Endothelial cell of umbilical vein (primary cell): ENCODE measurements at regions not wholly inside any gene's neighbourhood (a gene's known extent, or its start where the extent isn't known, plus 50 kb on each side); places are given as distances from the start of the nearest gene placed in this dataset.

ENCODE experiments used
- BruUV-seq: library from RNA; stranded (reverse); fragments of 400-500 nt; replicated peaks from 2 replicates; lab custom pipeline; 2021; lab: Mats Ljungman, UMichigan
- CTCF ChIA-PET: fragments of 300-600, 350-600 bp; sonication (Branson Sonifier 250); formaldehyde crosslinking; loops from one replicate; lab custom pipeline; 2021; ENCODE audit warnings: antibody characterized with exemption, inconsistent platforms; lab: Charles Lee
- POLR2A ChIA-PET: fragments of 300-600, 350-600 bp; sonication (Branson Sonifier 250); formaldehyde crosslinking; loops from one replicate; lab custom pipeline; 2021; ENCODE audit warnings: antibody characterized with exemption, inconsistent platforms; lab: Charles Lee
- DNase-seq: peaks from one replicate; pipeline ENCODE4 v3.0.0-alpha.2; 2011; ENCODE audit warnings: low read depth, low spot score
- FAIRE-seq: peaks from 2 replicates; lab custom pipeline; 2011; peaks lifted over from hg19 to GRCh38; lab: Jason Lieb, UNC
- H2AFZ ChIP-seq: 2 replicates; pipeline ENCODE4 v1.6.0; 2012; ENCODE audit warnings: low read depth, low read length, control low read depth, inconsistent platforms
- H3K27ac ChIP-seq: 2 replicates; pipeline ENCODE4 v1.5.1; 2011; ENCODE audit warnings: low read depth, mild to moderate bottlenecking, control low read depth, low read length, moderate library complexity; ENCODE audit not compliant: insufficient read depth
- H3K27me3 ChIP-seq, 2 experiments: 2 replicates each; pipeline versions ENCODE4 v1.6.0 to v1.6.1; 2011; ENCODE audit warnings: low read length in 2 of 2, mixed read lengths in 1 of 2; ENCODE audit not compliant: control insufficient read depth in 2 of 2, insufficient read depth in 2 of 2
- H3K36me3 ChIP-seq, 2 experiments: 2 replicates in 1 of 2; 3 replicates in 1 of 2; pipeline ENCODE4 v1.5.1; 2011; ENCODE audit warnings: low read length in 2 of 2, mild to moderate bottlenecking in 1 of 2, moderate library complexity in 1 of 2; ENCODE audit not compliant: control insufficient read depth in 2 of 2, insufficient read depth in 2 of 2; ENCODE audit errors: extremely low read depth in 1 of 2
- H3K4me1 ChIP-seq: 3 replicates; pipeline ENCODE4 v1.5.1; 2011; ENCODE audit warnings: mild to moderate bottlenecking, low read length; ENCODE audit not compliant: control insufficient read depth, insufficient read depth; ENCODE audit errors: extremely low read depth
- H3K4me2 ChIP-seq: 2 replicates; pipeline ENCODE4 v1.6.1; 2011; ENCODE audit warnings: low read length, control low read depth, mixed read lengths; ENCODE audit not compliant: insufficient read depth
- H3K4me3 ChIP-seq, 3 experiments: fragments of 200-600 bp in 1 of 3; sonication (generic), shearing (Covaris generic) in 1 of 3; replicated peaks in 1 of 3; 2 replicates each; pipeline ENCODE4 v1.5.1; 2011 to 2016; ENCODE audit warnings: control low read depth in 3 of 3, low read length in 3 of 3, mild to moderate bottlenecking in 2 of 3, inconsistent platforms in 1 of 3, low read depth in 1 of 3, moderate library complexity in 1 of 3; ENCODE audit not compliant: insufficient read depth in 1 of 3
- H3K79me2 ChIP-seq: 2 replicates; pipeline ENCODE4 v1.6.0; 2012; ENCODE audit warnings: low read length, inconsistent platforms; ENCODE audit not compliant: control insufficient read depth, insufficient read depth
- H3K9ac ChIP-seq: replicated peaks from 2 replicates; pipeline ENCODE3; 2011; ENCODE audit warnings: low read length, control low read depth; ENCODE audit not compliant: insufficient read depth; ENCODE audit errors: extremely low read depth
- H3K9me1 ChIP-seq: replicated peaks from 3 replicates; pipeline ENCODE4 v1.6.0; 2011; ENCODE audit warnings: mild to moderate bottlenecking, low read length; ENCODE audit not compliant: control insufficient read depth, insufficient read depth; ENCODE audit errors: extremely low read depth
- H3K9me3 ChIP-seq: replicated peaks from 2 replicates; pipeline ENCODE4 v1.5.1; 2012; ENCODE audit warnings: low read length, inconsistent platforms; ENCODE audit not compliant: control insufficient read depth, insufficient read depth
- H4K20me1 ChIP-seq: replicated peaks from 2 replicates; pipeline ENCODE3; 2011; ENCODE audit warnings: mild to moderate bottlenecking, low read length; ENCODE audit not compliant: control insufficient read depth, insufficient read depth; ENCODE audit errors: extremely low read depth
- EZH2 ChIP-seq: IDR thresholded peaks from 2 replicates; pipeline ENCODE4 v1.6.1; 2012; ENCODE audit warnings: borderline replicate concordance, low read depth, mild to moderate bottlenecking, moderate library complexity, low read length, inconsistent platforms; ENCODE audit not compliant: severe bottlenecking
- FOS ChIP-seq: IDR thresholded peaks from 2 replicates; pipeline ENCODE4 v1.6.1; 2011; ENCODE audit warnings: mild to moderate bottlenecking, low read length, moderate library complexity, borderline replicate concordance; ENCODE audit not compliant: insufficient read depth
- GATA2 ChIP-seq: IDR thresholded peaks from 2 replicates; pipeline ENCODE4 v1.7.0; 2011; ENCODE audit warnings: low read depth, mild to moderate bottlenecking, moderate library complexity, mixed read lengths, low read length; ENCODE audit not compliant: insufficient read length, insufficient read depth
- JUN ChIP-seq: IDR thresholded peaks from 2 replicates; pipeline ENCODE4 v1.6.1; 2011; ENCODE audit warnings: borderline replicate concordance, low read depth; ENCODE audit not compliant: insufficient read length, insufficient read depth
- MYC ChIP-seq: IDR thresholded peaks from one replicate; pipeline ENCODE4 v1.6.1; 2011; ENCODE audit warnings: mild to moderate bottlenecking, low read depth, low read length
- POLR2A ChIP-seq: IDR thresholded peaks from 2 replicates; pipeline ENCODE4 v1.6.1; 2012; ENCODE audit warnings: low read depth, mild to moderate bottlenecking, control low read depth, low read length
- POLR2AphosphoS5 ChIP-seq: IDR thresholded peaks from 2 replicates; pipeline ENCODE4 v1.6.1; 2012; ENCODE audit warnings: low read depth, mild to moderate bottlenecking, control low read depth, low read length, moderate library complexity; ENCODE audit not compliant: insufficient read depth
- dilution Hi-C: fragments of 300-500 bp; cut with MboI; formaldehyde crosslinking; loops from one replicate; pipeline ENCODE4 v1.15.0; 2019; ENCODE audit warnings: low sequenced_read_pairs; ENCODE audit not compliant: extremely low pct_ligation_motif_present
- intact Hi-C: fragments of 100-400 bp; cut with micrococcal nuclease; formaldehyde crosslinking; loops from one replicate; pipeline ENCODE4 v1.10.0; 2022
- TF ChIP-seq, protein P1 (sequence below): IDR thresholded peaks from 2 replicates; pipeline ENCODE4 v1.6.1; 2011; ENCODE audit not compliant: insufficient read depth, insufficient read length
- TF ChIP-seq, protein P2 (sequence below), 2 donors: IDR thresholded peaks; 1 replicate in 1 of 2; 2 replicates in 1 of 2; pipeline ENCODE4 v1.5.1; 2011; ENCODE audit warnings: low read length in 2 of 2, mild to moderate bottlenecking in 2 of 2, moderate library complexity in 2 of 2, control low read depth in 1 of 2, inconsistent platforms in 1 of 2, low read depth in 1 of 2; ENCODE audit not compliant: insufficient read depth in 1 of 2; ENCODE audit errors: extremely low read depth in 1 of 2

DNA sequence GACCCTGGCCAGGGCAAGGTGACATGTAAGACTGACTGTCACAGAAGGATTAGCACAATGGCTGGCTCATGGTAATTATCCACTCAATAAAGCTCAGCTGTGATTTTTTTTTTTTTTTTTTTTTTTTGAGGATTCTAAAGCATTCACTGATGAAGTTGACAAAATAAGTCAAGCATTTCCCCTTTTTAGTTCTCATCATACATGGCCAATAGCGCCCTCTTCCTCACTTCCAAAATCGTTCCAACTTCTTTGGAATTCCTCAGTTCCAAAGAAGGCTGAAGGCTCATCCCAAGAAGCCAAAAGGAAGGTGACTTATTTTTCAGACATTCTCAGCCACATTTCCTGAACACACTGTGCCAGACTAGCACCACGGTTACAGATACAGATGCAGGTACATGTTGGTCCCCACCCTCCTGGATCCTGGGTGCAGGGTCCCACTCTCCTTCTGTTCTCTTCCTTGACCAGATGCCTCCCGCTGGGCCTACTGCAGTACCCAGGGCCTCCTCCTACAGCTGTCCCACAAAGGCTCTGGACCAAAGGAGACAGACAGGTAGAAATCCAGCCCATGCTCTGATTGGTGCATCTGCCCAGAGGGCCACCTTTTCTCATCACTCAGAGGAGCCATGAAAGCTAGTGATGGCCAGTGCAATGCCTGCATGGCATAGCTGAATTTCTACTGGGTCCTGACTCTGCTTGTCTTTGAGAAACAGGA is 202.6 kb downstream of the UACA start:
- no peak for TF ChIP-seq FOS
- no peak for TF ChIP-seq MYC
- TF ChIP-seq POLR2A, result no peak
- TF ChIP-seq POLR2AphosphoS5, result no peak
- TF ChIP-seq, protein P1, sequence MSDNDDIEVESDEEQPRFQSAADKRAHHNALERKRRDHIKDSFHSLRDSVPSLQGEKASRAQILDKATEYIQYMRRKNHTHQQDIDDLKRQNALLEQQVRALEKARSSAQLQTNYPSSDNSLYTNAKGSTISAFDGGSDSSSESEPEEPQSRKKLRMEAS, result no peak
- TF ChIP-seq EZH2, result no peak
- TF ChIP-seq, protein P2, sequence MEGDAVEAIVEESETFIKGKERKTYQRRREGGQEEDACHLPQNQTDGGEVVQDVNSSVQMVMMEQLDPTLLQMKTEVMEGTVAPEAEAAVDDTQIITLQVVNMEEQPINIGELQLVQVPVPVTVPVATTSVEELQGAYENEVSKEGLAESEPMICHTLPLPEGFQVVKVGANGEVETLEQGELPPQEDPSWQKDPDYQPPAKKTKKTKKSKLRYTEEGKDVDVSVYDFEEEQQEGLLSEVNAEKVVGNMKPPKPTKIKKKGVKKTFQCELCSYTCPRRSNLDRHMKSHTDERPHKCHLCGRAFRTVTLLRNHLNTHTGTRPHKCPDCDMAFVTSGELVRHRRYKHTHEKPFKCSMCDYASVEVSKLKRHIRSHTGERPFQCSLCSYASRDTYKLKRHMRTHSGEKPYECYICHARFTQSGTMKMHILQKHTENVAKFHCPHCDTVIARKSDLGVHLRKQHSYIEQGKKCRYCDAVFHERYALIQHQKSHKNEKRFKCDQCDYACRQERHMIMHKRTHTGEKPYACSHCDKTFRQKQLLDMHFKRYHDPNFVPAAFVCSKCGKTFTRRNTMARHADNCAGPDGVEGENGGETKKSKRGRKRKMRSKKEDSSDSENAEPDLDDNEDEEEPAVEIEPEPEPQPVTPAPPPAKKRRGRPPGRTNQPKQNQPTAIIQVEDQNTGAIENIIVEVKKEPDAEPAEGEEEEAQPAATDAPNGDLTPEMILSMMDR (IDR thresholded peaks at IDR 0.05; ENCODE audit: extremely low read depth in 1 of 2, insufficient read depth in 1 of 2, low read depth in 1 of 2, low read length in 2 of 2), result no peak
- no peak for TF ChIP-seq JUN
- no peak for TF ChIP-seq GATA2
- dilution Hi-C loops, result no loop called here
- H3K9ac ChIP-seq, result no peak overlapping the region
- DNase-seq, result no peak
- intact Hi-C loops, result loop anchor here (10.0 kb wide), 1 partner anchor 164 kb away; no protein-coding TSS in a partner anchor
- H4K20me1 ChIP-seq, result no peaks in the 10 kb centered on the region
- no peaks in the 10 kb centered on the region for H3K4me1 ChIP-seq
- CTCF ChIA-PET, result interaction anchor here (0.5 kb wide), 1 partner anchor 34 kb away, joined by 3 read pairs; no protein-coding TSS in a partner anchor
- H3K4me2 ChIP-seq, result no peak overlapping the region
- H3K9me3 ChIP-seq, result no peaks in the 10 kb centered on the region
- H3K27ac ChIP-seq, result no peak overlapping the region
- no TSS peak for BruUV-seq
- no peak overlapping the region for H2AFZ ChIP-seq
- no peak for FAIRE-seq
- H3K27me3 ChIP-seq, result peaks cover 0 to 8% of the 10 kb centered on the region in 2 experiments
- H3K9me1 ChIP-seq, result no peaks in the 10 kb centered on the region
- POLR2A ChIA-PET, result no interaction called here
- no peaks in the 10 kb centered on the region for H3K36me3 ChIP-seq
- no peak overlapping the region for H3K4me3 ChIP-seq
- no peaks in the 10 kb centered on the region for H3K79me2 ChIP-seq
